ENCODE measurements at regions not wholly inside any gene's neighbourhood (a gene's known extent, or its start where the extent isn't known, plus 50 kb on each side); places are given as distances from the start of the nearest gene placed in this dataset.

- Mint-ChIP-seq H3K9me3 (peaks cover 1% of the 10 kb centered on the region), H3K36me3 (ENCODE audit: low read depth) (no peaks in the 10 kb centered on the region), H3K4me3 (no peak overlapping the region), H3K4me1 (peaks cover 45% of the 10 kb centered on the region), H3K27me3 (ENCODE audit: low read depth) (peaks cover 3% of the 10 kb centered on the region), H3K27ac (peak overlapping the region; percentile 51 to 93 (median 53))
- TF ChIP-seq, protein P1, sequence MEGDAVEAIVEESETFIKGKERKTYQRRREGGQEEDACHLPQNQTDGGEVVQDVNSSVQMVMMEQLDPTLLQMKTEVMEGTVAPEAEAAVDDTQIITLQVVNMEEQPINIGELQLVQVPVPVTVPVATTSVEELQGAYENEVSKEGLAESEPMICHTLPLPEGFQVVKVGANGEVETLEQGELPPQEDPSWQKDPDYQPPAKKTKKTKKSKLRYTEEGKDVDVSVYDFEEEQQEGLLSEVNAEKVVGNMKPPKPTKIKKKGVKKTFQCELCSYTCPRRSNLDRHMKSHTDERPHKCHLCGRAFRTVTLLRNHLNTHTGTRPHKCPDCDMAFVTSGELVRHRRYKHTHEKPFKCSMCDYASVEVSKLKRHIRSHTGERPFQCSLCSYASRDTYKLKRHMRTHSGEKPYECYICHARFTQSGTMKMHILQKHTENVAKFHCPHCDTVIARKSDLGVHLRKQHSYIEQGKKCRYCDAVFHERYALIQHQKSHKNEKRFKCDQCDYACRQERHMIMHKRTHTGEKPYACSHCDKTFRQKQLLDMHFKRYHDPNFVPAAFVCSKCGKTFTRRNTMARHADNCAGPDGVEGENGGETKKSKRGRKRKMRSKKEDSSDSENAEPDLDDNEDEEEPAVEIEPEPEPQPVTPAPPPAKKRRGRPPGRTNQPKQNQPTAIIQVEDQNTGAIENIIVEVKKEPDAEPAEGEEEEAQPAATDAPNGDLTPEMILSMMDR (IDR thresholded peaks at IDR 0.05; ENCODE audit: unreplicated experiment in 3 of 3) = no peak
Observed at GRCh38 chr4:127214016-127214415, 418.7 kb upstream of the INTU start.

GRCh38 chr4:127214931-127215330 lies 417.8 kb upstream of the INTU start:
- Mint-ChIP-seq H3K27ac (peak overlapping the region; percentile 51 to 93 (median 53)), H3K9me3 (no peaks in the 10 kb centered on the region), H3K27me3 (ENCODE audit: low read depth) (peaks cover 3% of the 10 kb centered on the region), H3K36me3 (ENCODE audit: low read depth) (no peaks in the 10 kb centered on the region), H3K4me3 (no peak overlapping the region), H3K4me1 (peaks cover 44% of the 10 kb centered on the region)
- TF ChIP-seq, protein P1 (IDR thresholded peaks at IDR 0.05; ENCODE audit: unreplicated experiment in 3 of 3) = no peak

- peaks cover 16% of the 10 kb centered on the region for H3K4me1 Mint-ChIP-seq
- no peaks in the 10 kb centered on the region for H3K27me3 Mint-ChIP-seq (ENCODE audit: low read depth)
- peaks cover 3% of the 10 kb centered on the region for H3K9me3 Mint-ChIP-seq
- H3K27ac Mint-ChIP-seq = peak overlapping the region in 2 of 3 experiments; percentile 63 to 67
- H3K36me3 Mint-ChIP-seq (ENCODE audit: low read depth) = no peaks in the 10 kb centered on the region
- TF ChIP-seq, protein P1 (IDR thresholded peaks at IDR 0.05; ENCODE audit: unreplicated experiment in 3 of 3) = no peak
- H3K4me3 Mint-ChIP-seq = no peak overlapping the region
Observed at GRCh38 chr4:127217586-127218229, 415.0 kb upstream of the INTU start.

DNA sequence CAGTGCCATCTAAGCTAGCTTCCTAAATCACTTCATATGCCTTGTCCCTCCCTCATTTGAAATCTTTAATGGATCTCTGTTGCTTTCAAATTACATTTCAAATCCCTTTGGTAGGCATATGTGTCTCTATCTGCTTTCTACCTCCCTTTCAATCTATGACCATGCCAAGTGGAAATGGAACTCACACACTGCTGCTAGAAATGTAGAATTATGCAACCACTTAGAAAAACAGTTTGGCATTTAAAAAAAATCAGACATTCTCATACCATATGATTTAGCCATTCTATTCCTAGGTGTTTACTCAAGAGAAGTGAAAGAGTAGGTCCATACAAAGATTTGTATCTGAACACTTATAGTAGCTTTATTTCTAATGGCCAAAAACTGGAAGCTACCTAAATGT lies 413.5 kb upstream of the INTU start:
- H3K4me1 Mint-ChIP-seq = peaks cover 9% of the 10 kb centered on the region
- TF ChIP-seq, protein P1 (IDR thresholded peaks at IDR 0.05; ENCODE audit: unreplicated experiment in 3 of 3) = no peak
- no peaks in the 10 kb centered on the region for H3K27me3 Mint-ChIP-seq (ENCODE audit: low read depth)
- no peak overlapping the region for H3K27ac Mint-ChIP-seq
- H3K9me3 Mint-ChIP-seq = peaks cover 3% of the 10 kb centered on the region
- no peak overlapping the region for H3K4me3 Mint-ChIP-seq
- no peaks in the 10 kb centered on the region for H3K36me3 Mint-ChIP-seq (ENCODE audit: low read depth)

GRCh38 chr4:127224556-127224955 lies 408.2 kb upstream of the INTU start:
- no peaks in the 10 kb centered on the region for H3K4me1 Mint-ChIP-seq
- H3K27ac Mint-ChIP-seq = no peak overlapping the region
- H3K4me3 Mint-ChIP-seq = no peak overlapping the region
- peaks cover 3% of the 10 kb centered on the region for H3K36me3 Mint-ChIP-seq (ENCODE audit: low read depth)
- no peaks in the 10 kb centered on the region for H3K27me3 Mint-ChIP-seq (ENCODE audit: low read depth)
- TF ChIP-seq, protein P1 (IDR thresholded peaks at IDR 0.05; ENCODE audit: unreplicated experiment in 3 of 3) = no peak
- H3K9me3 Mint-ChIP-seq = peaks cover 5% of the 10 kb centered on the region

Data from nephron (organoid).